PC-3 (cell line): ENCODE measurements at regions not wholly inside any gene's neighbourhood (a gene's known extent, or its start where the extent isn't known, plus 50 kb on each side); places are given as distances from the start of the nearest gene placed in this dataset.
"Not testable (repeated sequence)": the region's sequence is repeated elsewhere in the genome, so short reads cannot be mapped to it uniquely, and the experiment has no call there.

ENCODE experiments used
- CTCF ChIP-seq: fragments of 300-600 bp; sonication (generic); conservative IDR thresholded peaks from 2 replicates; pipeline ENCODE4 v1.5.1; 2017; ENCODE audit warnings: antibody characterized with exemption, low read depth, mild to moderate bottlenecking, low read length
- EZH2 ChIP-seq: fragments of 300-600 bp; sonication (generic); IDR thresholded peaks from one replicate; pipeline ENCODE4 v1.6.1; 2017; ENCODE audit warnings: antibody characterized with exemption, mild to moderate bottlenecking, low read length; ENCODE audit not compliant: unreplicated experiment

GRCh38 chr2:132038883-132039235 lies 122.9 kb downstream of the ANKRD30BL start:
- TF ChIP-seq CTCF, EZH2: not testable (repeated sequence)
